ENCODE measurements at regions not wholly inside any gene's neighbourhood (a gene's known extent, or its start where the extent isn't known, plus 50 kb on each side); places are given as distances from the start of the nearest gene placed in this dataset.

- POLR2A ChIA-PET = no interaction called here
- CTCF ChIA-PET = no interaction called here
Measured at GRCh38 chr5:167948251-167948650, 343.2 kb upstream of the WWC1 start.

More at GRCh38 chr5:167948251-167948650, 343.2 kb upstream of the WWC1 start:
- no peaks in the 10 kb centered on the region for H3K27me3 Mint-ChIP-seq (ENCODE audit: low read depth)
- no peak for DNase-seq (ENCODE audit: low spot score)
- H3K9me3 Mint-ChIP-seq = no peaks in the 10 kb centered on the region
- no peaks in the 10 kb centered on the region for H3K36me3 Mint-ChIP-seq
- TF ChIP-seq AFF4 (CRISPR knock-in tag; IDR thresholded peaks at IDR 0.05; ENCODE audit: borderline replicate concordance) (no peak), TCF7 (CRISPR knock-in tag; IDR thresholded peaks at IDR 0.05; ENCODE audit: low read depth) (no peak), NFATC4 (CRISPR knock-in tag; IDR thresholded peaks at IDR 0.05) (no peak), ZNF138 (CRISPR knock-in tag; conservative IDR thresholded peaks at IDR 0.05) (no peak), STAT6 (CRISPR knock-in tag; conservative IDR thresholded peaks at IDR 0.05; ENCODE audit: low read depth) (no peak), ZNF416 (CRISPR knock-in tag; IDR thresholded peaks at IDR 0.05) (no peak), ZNF121 (CRISPR knock-in tag; IDR thresholded peaks at IDR 0.05) (no peak), TEAD4 (CRISPR knock-in tag; IDR thresholded peaks at IDR 0.05) (no peak)
- TF ChIP-seq, protein P1, sequence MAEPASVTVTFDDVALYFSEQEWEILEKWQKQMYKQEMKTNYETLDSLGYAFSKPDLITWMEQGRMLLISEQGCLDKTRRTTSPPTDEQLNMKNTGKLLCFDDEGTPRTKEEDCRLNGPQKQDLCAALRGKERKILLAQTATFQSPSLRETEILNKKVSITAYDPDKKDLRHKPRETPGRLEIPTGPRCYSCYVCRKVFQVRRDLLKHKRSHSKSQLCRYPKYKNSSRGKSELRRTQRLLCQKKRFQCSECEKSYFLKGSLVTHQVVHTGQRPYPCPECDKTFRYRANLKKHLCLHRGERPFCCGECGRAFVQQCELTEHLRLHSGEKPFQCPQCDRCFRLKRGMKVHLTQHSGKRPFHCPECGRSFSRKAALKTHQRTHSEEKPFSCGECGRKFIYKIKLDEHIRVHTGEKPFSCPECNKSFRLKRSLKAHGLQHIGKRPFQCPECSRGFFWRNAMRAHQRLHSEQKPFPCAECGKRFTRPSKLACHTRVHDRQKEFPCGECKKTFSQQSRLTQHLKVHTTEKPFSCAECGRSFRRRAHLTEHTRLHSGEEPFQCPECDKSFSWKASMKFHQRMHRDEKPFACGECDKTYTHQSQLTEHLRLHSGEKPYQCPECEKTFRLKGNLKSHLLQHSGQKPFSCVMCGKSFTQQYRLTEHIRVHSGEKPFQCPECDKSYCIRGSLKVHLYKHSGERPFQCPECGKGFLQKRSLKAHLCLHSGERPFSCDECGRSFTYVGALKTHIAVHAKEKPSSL (CRISPR knock-in tag; conservative IDR thresholded peaks at IDR 0.05) = no peak
- TF ChIP-seq, protein P2, sequence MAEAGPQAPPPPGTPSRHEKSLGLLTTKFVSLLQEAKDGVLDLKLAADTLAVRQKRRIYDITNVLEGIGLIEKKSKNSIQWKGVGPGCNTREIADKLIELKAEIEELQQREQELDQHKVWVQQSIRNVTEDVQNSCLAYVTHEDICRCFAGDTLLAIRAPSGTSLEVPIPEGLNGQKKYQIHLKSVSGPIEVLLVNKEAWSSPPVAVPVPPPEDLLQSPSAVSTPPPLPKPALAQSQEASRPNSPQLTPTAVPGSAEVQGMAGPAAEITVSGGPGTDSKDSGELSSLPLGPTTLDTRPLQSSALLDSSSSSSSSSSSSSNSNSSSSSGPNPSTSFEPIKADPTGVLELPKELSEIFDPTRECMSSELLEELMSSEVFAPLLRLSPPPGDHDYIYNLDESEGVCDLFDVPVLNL (CRISPR knock-in tag; IDR thresholded peaks at IDR 0.05; ENCODE audit: borderline replicate concordance, low read depth) = no peak
- TF ChIP-seq, protein P3, sequence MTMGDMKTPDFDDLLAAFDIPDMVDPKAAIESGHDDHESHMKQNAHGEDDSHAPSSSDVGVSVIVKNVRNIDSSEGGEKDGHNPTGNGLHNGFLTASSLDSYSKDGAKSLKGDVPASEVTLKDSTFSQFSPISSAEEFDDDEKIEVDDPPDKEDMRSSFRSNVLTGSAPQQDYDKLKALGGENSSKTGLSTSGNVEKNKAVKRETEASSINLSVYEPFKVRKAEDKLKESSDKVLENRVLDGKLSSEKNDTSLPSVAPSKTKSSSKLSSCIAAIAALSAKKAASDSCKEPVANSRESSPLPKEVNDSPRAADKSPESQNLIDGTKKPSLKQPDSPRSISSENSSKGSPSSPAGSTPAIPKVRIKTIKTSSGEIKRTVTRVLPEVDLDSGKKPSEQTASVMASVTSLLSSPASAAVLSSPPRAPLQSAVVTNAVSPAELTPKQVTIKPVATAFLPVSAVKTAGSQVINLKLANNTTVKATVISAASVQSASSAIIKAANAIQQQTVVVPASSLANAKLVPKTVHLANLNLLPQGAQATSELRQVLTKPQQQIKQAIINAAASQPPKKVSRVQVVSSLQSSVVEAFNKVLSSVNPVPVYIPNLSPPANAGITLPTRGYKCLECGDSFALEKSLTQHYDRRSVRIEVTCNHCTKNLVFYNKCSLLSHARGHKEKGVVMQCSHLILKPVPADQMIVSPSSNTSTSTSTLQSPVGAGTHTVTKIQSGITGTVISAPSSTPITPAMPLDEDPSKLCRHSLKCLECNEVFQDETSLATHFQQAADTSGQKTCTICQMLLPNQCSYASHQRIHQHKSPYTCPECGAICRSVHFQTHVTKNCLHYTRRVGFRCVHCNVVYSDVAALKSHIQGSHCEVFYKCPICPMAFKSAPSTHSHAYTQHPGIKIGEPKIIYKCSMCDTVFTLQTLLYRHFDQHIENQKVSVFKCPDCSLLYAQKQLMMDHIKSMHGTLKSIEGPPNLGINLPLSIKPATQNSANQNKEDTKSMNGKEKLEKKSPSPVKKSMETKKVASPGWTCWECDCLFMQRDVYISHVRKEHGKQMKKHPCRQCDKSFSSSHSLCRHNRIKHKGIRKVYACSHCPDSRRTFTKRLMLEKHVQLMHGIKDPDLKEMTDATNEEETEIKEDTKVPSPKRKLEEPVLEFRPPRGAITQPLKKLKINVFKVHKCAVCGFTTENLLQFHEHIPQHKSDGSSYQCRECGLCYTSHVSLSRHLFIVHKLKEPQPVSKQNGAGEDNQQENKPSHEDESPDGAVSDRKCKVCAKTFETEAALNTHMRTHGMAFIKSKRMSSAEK (CRISPR knock-in tag; IDR thresholded peaks at IDR 0.05; ENCODE audit: borderline replicate concordance) = no peak
- no peak overlapping the region for H3K4me3 Mint-ChIP-seq
- H3K4me1 Mint-ChIP-seq = peaks cover 39% of the 10 kb centered on the region
- no peak overlapping the region for H3K27ac Mint-ChIP-seq
- ATAC-seq = no peak
